GM19043 (cell line): ENCODE measurements at regions not wholly inside any gene's neighbourhood (a gene's known extent, or its start where the extent isn't known, plus 50 kb on each side); places are given as distances from the start of the nearest gene placed in this dataset.
"Not testable (repeated sequence)": the region's sequence is repeated elsewhere in the genome, so short reads cannot be mapped to it uniquely, and the experiment has no call there.

Experiments used
- ATAC-seq: cut with Tn5 transposase; IDR thresholded peaks from one replicate; pipeline ENCODE4 v1.9.1; 2021; ENCODE audit warnings: low read depth; ENCODE audit not compliant: unreplicated experiment

- no peak for ATAC-seq
Observed at GRCh38 chr14:81584495-81584894, 50.8 kb upstream of the SEL1L start.

GRCh38 chr14:81589381-81590065 lies 55.9 kb upstream of the SEL1L start:
- ATAC-seq, result no peak

DNA sequence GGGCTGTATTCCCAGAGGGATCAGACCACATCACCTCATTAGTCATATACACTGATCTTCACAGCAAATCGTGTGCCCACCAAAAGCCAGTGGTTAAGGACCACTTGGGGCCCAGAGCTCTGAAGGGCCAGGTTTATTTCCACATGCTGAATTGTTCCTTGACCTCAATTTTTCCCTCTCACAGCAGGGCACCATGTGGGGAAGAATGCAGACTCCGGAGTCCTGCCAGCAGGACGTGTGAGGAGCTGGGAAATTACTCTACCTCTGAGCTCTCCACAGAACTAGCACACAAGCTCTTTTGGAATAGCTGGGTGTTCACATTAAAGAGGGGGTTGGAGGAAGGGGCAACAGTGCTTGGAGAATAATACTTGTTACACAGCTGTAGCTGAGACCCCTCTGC lies 57.6 kb upstream of the SEL1L start:
- ATAC-seq, result no peak

DNA sequence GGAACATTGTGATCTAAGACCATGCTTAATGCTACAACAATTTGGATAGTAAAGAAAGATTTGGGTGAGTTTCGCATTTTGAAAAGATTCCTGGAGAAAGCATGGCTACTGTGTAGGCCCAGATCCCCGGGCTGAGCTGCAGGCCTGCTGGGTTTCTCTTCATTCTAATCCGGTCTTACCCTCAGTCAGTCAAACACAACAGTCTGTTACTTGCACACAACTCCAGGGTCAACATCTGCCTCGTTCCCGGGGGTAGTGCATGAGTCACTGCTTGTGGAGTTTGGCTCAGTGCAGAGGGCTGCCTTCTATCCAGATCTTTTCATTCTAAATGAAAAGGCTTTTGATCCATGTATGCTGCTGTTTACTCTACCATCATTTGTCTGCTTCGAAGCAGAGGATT lies 60.4 kb upstream of the SEL1L start:
- ATAC-seq, result no peak

GRCh38 chr14:81605660-81606059 lies 72.0 kb upstream of the SEL1L start:
- no peak for ATAC-seq

DNA sequence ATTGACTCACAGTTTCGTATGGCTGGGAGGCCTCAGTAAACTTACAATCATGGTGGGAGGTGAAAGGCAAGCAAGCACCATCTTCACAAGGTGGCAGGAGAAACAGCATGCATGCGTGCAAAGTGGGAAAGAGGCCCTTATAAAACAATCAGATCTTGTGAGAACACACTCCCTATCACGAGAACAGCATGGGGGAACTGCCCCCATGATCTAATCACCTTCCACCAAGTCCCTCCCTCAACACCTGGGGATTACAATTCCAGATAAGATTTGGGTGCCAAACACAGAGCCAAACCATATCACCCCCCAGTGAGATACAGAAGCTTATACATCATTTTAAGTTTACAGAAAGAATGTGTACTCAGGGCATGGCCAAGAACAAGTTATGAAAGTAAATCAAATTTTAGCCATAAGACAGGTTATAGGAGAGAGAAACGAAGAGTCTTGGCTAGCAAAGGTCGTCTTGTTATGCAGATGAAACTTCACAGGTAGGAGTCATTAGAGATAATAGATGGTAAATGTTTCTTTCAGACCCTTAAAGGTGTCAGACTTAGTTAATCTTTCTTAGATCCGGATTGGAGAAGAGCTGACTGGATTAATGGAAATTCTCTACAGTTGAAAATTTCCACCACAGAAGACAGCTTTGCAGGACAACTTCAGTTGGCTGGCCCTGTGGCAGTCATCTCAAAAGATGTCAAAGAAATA lies 79.8 kb upstream of the SEL1L start:
- ATAC-seq, result no peak

DNA sequence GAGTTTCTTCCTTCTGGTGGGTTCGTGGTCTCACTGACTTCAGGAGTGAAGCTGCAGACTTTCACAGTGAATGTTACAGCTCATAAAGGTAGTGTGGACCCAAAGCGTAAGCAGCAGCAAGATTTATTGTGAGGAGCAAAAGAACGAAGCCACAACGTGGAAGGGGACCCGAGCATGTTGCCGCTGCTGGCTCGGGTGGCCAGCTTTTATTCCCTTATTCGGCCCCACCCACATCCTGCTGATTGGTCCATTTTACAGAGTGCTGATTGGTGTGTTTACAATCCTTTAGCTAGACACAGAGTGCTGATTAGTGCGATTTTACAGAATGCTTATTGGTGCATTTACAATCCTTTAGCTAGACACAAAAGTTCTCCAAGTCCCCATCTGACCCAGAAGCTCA lies 80.6 kb upstream of the SEL1L start:
- ATAC-seq, result not testable (repeated sequence)

DNA sequence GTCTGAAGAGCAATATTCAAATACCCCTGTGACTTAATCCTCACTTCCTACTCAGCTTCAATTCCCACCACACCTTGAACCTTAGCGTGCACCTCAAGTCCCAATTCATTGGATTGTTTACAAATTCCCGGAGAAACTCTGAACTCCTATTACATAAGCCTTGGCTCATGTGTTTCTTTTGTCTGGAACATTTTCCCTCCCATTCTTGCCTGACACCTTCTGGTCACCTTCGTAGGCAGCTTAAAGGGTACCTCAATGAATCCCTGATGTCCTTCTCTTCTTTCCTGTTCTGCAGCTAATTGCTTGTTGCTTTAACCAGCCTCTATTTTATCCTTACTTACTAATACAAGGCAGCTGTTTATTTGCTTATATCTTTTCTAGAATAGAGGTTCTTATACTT lies 85.0 kb upstream of the SEL1L start:
- no peak for ATAC-seq

DNA sequence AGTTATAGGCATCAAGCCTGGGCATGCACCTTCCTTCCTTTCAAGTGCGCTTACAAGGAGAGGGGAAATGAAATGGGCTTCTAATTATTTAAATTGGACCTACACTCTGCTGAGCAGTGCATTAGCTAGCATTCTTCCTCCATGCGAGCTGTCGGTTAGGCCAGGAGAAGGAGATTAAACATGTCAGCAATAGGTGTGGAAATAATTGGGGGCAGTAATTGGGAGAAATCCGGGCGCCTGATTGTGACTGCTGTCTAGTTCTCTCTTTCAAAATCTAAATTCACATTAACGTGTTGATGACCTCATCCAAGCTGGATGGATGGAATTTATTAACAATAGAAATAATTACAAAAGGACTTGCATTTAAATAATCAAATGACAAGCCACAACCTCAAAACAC lies 86.2 kb upstream of the SEL1L start:
- no peak for ATAC-seq

- not testable (repeated sequence) for ATAC-seq
Observed at GRCh38 chr14:81623771-81624396, 90.2 kb upstream of the SEL1L start.

DNA sequence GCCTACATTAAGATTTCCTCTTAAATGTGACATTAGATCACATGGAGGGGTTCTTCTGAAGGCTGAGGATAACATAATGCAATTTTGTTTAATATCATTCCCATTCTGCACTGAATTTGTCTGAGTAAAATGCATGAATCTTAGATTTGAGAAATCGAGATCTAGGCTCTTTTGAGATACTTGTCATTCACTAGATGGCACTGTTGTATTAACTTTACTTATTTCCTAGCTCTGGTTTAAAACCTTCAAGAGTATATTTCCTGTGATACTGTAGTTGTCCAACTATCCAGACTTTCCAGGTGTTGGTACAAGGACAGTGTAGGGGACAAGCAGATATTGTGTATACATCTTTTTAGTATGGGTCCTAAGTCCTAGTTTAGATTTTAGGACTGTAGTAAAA lies 91.7 kb upstream of the SEL1L start:
- peak; percentile 44 for ATAC-seq

DNA sequence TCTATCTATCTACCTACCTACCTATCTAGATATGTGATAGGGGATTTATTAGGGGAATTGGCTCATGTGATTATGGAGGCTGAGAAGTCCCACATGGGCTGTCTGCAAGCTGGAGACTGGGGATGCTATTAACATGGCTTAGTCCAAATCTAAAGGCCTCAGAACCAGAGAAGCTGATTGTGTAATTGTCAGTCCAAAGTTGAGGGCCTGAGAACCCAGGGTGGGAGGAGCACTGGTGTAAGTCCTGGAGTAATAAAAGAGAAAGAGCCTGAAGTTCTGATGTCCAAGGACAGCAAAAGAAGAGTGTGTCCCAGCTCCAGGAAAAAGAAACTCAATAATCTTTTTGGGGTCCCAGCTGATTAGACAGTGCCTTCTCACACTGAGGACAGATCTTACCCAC lies 98.5 kb upstream of the SEL1L start:
- no peak for ATAC-seq

DNA sequence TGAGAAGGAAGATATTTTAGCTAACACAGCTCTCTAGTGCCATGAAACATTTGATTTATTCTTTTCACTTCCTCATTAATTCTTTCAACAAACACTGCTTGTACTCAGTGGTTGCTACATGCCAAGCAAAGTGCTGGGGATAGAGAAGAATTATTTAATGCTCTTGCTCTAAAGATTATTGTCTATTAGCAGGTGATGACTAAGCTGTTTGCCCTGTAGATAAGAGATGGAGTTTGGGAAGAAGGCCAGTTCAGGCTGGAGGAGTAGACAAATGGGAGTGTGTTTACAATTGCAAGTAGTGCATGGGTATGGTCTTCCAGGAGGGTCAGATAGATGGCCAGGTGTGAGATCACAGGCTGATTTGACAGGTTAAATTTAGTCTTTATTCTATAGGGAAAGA lies 99.8 kb upstream of the SEL1L start:
- no peak for ATAC-seq

GRCh38 chr14:81637639-81638038 lies 104.0 kb upstream of the SEL1L start:
- no peak for ATAC-seq

GRCh38 chr14:81638656-81639280 lies 105.1 kb upstream of the SEL1L start:
- ATAC-seq, result no peak

- no peak for ATAC-seq
Observed at GRCh38 chr14:81653626-81654025, 120.0 kb upstream of the SEL1L start.

- no peak for ATAC-seq
Observed at GRCh38 chr14:81655423-81656314, 122.0 kb upstream of the SEL1L start.

DNA sequence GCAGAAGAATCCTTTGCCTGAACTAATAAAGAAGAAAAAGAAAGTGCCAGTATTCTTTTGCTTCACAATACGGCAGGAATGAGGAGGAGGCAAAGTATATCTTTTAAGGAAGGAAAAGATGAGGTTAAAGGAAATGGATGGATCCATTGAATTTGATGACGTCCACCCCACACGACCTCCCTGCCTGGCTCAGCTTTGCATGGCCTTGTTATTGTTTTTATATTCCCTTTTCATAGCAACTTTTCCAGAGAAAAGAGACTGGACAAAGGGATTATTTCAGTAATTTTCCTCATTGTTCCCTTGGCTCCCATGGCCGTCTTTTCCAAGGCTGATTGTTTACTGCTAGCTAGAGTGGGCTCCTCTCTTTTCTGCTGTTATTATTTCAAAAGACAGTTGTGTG lies 123.2 kb upstream of the SEL1L start:
- no peak for ATAC-seq

- ATAC-seq, result no peak
Observed at GRCh38 chr14:81662066-81662465, 128.4 kb upstream of the SEL1L start.

DNA sequence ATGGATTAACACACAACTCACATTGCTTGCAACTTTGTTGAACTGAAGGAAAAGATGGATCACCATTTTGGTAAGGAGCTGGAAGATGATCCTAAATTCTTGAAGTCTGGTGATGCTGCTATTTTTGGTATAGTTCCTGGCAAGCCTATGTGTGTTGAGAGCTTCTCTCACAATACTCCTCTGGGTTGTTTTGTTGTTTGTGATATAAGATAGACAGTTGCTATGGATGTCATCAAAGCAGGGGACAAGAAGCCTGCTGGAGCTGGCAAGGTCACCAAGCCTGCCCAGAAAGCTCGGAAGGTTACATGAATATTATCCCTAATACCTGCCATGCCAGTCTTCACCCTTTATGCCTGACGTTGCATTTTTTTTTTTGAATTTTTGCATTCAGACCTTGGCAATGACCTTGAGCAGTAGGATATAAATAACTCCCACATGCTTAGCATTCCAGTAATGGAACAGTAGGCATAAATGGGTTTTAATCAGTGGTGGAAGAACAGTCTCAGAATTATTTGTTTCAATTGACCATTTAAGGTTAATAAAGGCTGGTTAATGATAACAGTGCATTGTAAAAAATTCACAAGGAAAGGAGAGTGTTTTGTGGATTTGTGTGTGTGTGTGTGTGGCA lies 129.0 kb upstream of the SEL1L start:
- no peak for ATAC-seq
